Liver (tissue), 8 donors: ENCODE measurements at regions not wholly inside any gene's neighbourhood (a gene's known extent, or its start where the extent isn't known, plus 50 kb on each side); places are given as distances from the start of the nearest gene placed in this dataset.

Experiments used
- DNase-seq: peaks from one replicate; pipeline ENCODE4 v3.0.0-alpha.2; 2017; ENCODE audit warnings: low spot score
- H3K27ac ChIP-seq, 2 donors: one replicate each; pipeline ENCODE4 v1.7.0; 2013; ENCODE audit warnings: inconsistent platforms in 2 of 2, low read length in 2 of 2, control low read depth in 1 of 2, low read depth in 1 of 2, mild to moderate bottlenecking in 1 of 2
- H3K27me3 ChIP-seq, 4 donors: one replicate each; pipeline versions ENCODE4 v1.6.1 to v1.7.0; 2013; ENCODE audit warnings: low read length in 3 of 4, inconsistent platforms in 1 of 4, mild to moderate bottlenecking in 1 of 4, moderate library complexity in 1 of 4; ENCODE audit not compliant: control insufficient read depth in 4 of 4, insufficient read depth in 4 of 4
- H3K36me3 ChIP-seq, 4 donors: one replicate each; pipeline versions ENCODE4 v1.6.1 to v1.7.0; 2013; ENCODE audit warnings: low read length in 3 of 4, mild to moderate bottlenecking in 3 of 4, low read depth in 1 of 4, moderate library complexity in 1 of 4; ENCODE audit not compliant: control insufficient read depth in 4 of 4, insufficient read depth in 3 of 4
- H3K4me1 ChIP-seq, 4 donors: one replicate each; pipeline versions ENCODE4 v1.6.1 to v1.7.0; 2013; ENCODE audit warnings: low read length in 3 of 4, mild to moderate bottlenecking in 3 of 4, moderate library complexity in 1 of 4; ENCODE audit not compliant: control insufficient read depth in 4 of 4, insufficient read depth in 4 of 4
- H3K4me3 ChIP-seq, 3 donors: one replicate each; pipeline versions ENCODE4 v1.6.1 to v1.7.0; 2013; ENCODE audit warnings: low read length in 3 of 3, control low read depth in 1 of 3, low read depth in 1 of 3, mild to moderate bottlenecking in 1 of 3
- H3K9ac ChIP-seq, 2 donors: one replicate each; pipeline ENCODE4 v1.7.0; 2013; ENCODE audit warnings: low read length in 2 of 2, mild to moderate bottlenecking in 2 of 2, moderate library complexity in 2 of 2, control low read depth in 1 of 2, low read depth in 1 of 2
- H3K9me3 ChIP-seq, 4 donors: one replicate each; pipeline versions ENCODE4 v1.6.1 to v1.7.0; 2013; ENCODE audit warnings: low read length in 3 of 4; ENCODE audit not compliant: control insufficient read depth in 4 of 4
- ATF3 ChIP-seq: IDR thresholded peaks from 2 replicates; pipeline ENCODE4 v1.6.1; 2016; ENCODE audit warnings: antibody characterized with exemption
- EGR1 ChIP-seq, 2 donors: IDR thresholded peaks; 2 replicates each; pipeline ENCODE4 v1.6.1; 2016 to 2018; ENCODE audit warnings: antibody characterized with exemption in 2 of 2, low read depth in 2 of 2
- FOXA1 ChIP-seq: IDR thresholded peaks from 2 replicates; pipeline ENCODE4 v1.6.1; 2016; ENCODE audit warnings: antibody characterized with exemption
- GABPA ChIP-seq, 2 donors: IDR thresholded peaks in 1 of 2; conservative IDR thresholded peaks in 1 of 2; 2 replicates each; pipeline ENCODE4 v1.6.1; 2016; ENCODE audit warnings: antibody characterized with exemption in 2 of 2, mild to moderate bottlenecking in 1 of 2, moderate library complexity in 1 of 2
- HNF4A ChIP-seq, 2 donors: conservative IDR thresholded peaks; 2 replicates each; pipeline ENCODE4 v1.6.1; 2016; ENCODE audit warnings: antibody characterized with exemption in 2 of 2, mild to moderate bottlenecking in 2 of 2
- HNF4G ChIP-seq: IDR thresholded peaks from 2 replicates; pipeline ENCODE4 v1.6.1; 2016; ENCODE audit warnings: antibody characterized with exemption
- JUND ChIP-seq, 2 donors: IDR thresholded peaks; 2 replicates each; pipeline ENCODE4 v1.6.1; 2016; ENCODE audit warnings: antibody characterized with exemption in 2 of 2
- MAX ChIP-seq: IDR thresholded peaks from 2 replicates; pipeline ENCODE4 v1.6.1; 2016; ENCODE audit warnings: antibody characterized with exemption
- NR2F2 ChIP-seq: IDR thresholded peaks from 2 replicates; pipeline ENCODE4 v1.6.1; 2016; ENCODE audit warnings: antibody characterized with exemption
- RAD21 ChIP-seq, 2 donors: IDR thresholded peaks; 2 replicates each; pipeline ENCODE4 v1.6.1; 2016; ENCODE audit warnings: antibody characterized with exemption in 2 of 2, mild to moderate bottlenecking in 2 of 2
- REST ChIP-seq: IDR thresholded peaks from 2 replicates; pipeline ENCODE4 v1.6.1; 2016; ENCODE audit warnings: antibody characterized with exemption, mild to moderate bottlenecking
- RXRA ChIP-seq, 2 donors: IDR thresholded peaks; 2 replicates each; pipeline ENCODE4 v1.6.1; 2017 to 2018; ENCODE audit warnings: antibody characterized with exemption in 2 of 2, mild to moderate bottlenecking in 1 of 2
- SP1 ChIP-seq: IDR thresholded peaks from 2 replicates; pipeline ENCODE4 v1.6.1; 2018; ENCODE audit warnings: antibody characterized with exemption, mild to moderate bottlenecking
- TAF1 ChIP-seq: conservative IDR thresholded peaks from 2 replicates; pipeline ENCODE4 v1.6.1; 2016; ENCODE audit warnings: antibody characterized with exemption, mild to moderate bottlenecking
- YY1 ChIP-seq: IDR thresholded peaks from 2 replicates; pipeline ENCODE4 v1.6.1; 2016; ENCODE audit warnings: antibody characterized with exemption, mild to moderate bottlenecking
- ZBTB33 ChIP-seq: IDR thresholded peaks from 2 replicates; pipeline ENCODE4 v1.6.1; 2016; ENCODE audit warnings: antibody characterized with exemption
- WGBS: extraction: QIAGEN DNeasy Blood & Tissue Kit; methylation state at CpG from one replicate; pipeline ENCODE4 v1.1.7; 2013; 5-methylcytosine and 5-hydroxymethylcytosine counted together
- TF ChIP-seq, protein P1 (sequence below): fragments of 150-350 bp; IDR thresholded peaks from 2 replicates; pipeline ENCODE4 v1.5.1; 2017; ENCODE audit warnings: improper control_type of control experiment, low read depth, low read length; ENCODE audit not compliant: missing input control
- donor health status: healthy.
- donor health status: healthy.
- donor health status: healthy.
- donor health status: healthy.
- donor health status: healthy.

DNA sequence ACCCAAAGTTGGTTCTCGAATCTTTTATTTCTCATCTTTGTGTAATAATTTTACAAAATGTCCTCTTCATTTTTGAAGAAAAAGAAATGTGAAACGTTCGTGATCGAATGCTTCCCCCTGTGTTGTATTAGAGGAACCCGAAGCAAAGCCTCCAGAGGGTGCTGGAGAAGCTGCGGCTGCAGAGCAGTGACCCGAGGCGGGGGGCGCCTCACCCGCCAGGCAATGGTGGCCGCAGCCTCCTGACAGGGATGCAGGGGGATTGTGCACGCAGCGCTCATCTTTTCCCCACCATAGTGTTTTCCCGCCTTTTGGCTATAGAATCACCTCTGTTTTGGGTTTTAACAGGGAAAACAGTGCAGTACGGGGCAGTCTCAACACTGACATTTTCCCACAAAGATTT is 307.5 kb upstream of the ANKRD30A start (continued):
- no peak for TF ChIP-seq RAD21 (IDR thresholded peaks at IDR 0.05)
- TF ChIP-seq FOXA1 = no peak
- TF ChIP-seq YY1 = no peak
- TF ChIP-seq SP1 = no peak
- TF ChIP-seq ZBTB33 = no peak

GRCh38 chr10:36808625-36809362 is 316.6 kb upstream of the ANKRD30A start:
- H3K9ac ChIP-seq = no peak overlapping the region
- H3K4me1 ChIP-seq = no peaks in the 10 kb centered on the region
- no peaks in the 10 kb centered on the region for H3K27me3 ChIP-seq
- WGBS = 76% methylated on average over 2 of the region's 2 CpGs
- no peak for DNase-seq
- no peak overlapping the region for H3K27ac ChIP-seq
- no peaks in the 10 kb centered on the region for H3K9me3 ChIP-seq
- H3K4me3 ChIP-seq = no peak overlapping the region
- no peaks in the 10 kb centered on the region for H3K36me3 ChIP-seq
- TF ChIP-seq RXRA (IDR thresholded peaks at IDR 0.05) (no peak), EGR1 (IDR thresholded peaks at IDR 0.05; ENCODE audit: low read depth in 2 of 2) (no peak), ZBTB33 (no peak), MAX (no peak), TAF1 (no peak), RAD21 (IDR thresholded peaks at IDR 0.05) (no peak), HNF4A (conservative IDR thresholded peaks at IDR 0.05) (no peak), HNF4G (no peak), YY1 (no peak), SP1 (no peak), REST (no peak), ATF3 (no peak), JUND (IDR thresholded peaks at IDR 0.05) (no peak), FOXA1 (no peak), GABPA (IDR thresholded peaks at IDR 0.05 in 1 of 2, conservative IDR thresholded peaks at IDR 0.05 in 1 of 2) (no peak), NR2F2 (no peak)
- TF ChIP-seq, protein P1, sequence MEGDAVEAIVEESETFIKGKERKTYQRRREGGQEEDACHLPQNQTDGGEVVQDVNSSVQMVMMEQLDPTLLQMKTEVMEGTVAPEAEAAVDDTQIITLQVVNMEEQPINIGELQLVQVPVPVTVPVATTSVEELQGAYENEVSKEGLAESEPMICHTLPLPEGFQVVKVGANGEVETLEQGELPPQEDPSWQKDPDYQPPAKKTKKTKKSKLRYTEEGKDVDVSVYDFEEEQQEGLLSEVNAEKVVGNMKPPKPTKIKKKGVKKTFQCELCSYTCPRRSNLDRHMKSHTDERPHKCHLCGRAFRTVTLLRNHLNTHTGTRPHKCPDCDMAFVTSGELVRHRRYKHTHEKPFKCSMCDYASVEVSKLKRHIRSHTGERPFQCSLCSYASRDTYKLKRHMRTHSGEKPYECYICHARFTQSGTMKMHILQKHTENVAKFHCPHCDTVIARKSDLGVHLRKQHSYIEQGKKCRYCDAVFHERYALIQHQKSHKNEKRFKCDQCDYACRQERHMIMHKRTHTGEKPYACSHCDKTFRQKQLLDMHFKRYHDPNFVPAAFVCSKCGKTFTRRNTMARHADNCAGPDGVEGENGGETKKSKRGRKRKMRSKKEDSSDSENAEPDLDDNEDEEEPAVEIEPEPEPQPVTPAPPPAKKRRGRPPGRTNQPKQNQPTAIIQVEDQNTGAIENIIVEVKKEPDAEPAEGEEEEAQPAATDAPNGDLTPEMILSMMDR = no peak
